Omental fat pad (tissue), 3 donors: ENCODE measurements at regions not wholly inside any gene's neighbourhood (a gene's known extent, or its start where the extent isn't known, plus 50 kb on each side); places are given as distances from the start of the nearest gene placed in this dataset.
"Not testable (repeated sequence)": the region's sequence is repeated elsewhere in the genome, so short reads cannot be mapped to it uniquely, and the experiment has no call there.

ENCODE experiments used
- ATAC-seq: fragments of 150-250 bp; one replicate; pipeline ENCODE4 v1.9.1; 2016; ENCODE audit warnings: mild to moderate bottlenecking, moderate library complexity; ENCODE audit not compliant: low FRiP score
- DNase-seq: peaks from one replicate; pipeline ENCODE4 v3.0.0-alpha.2; 2019; ENCODE audit warnings: low spot score
- TF ChIP-seq, protein P1 (sequence below), 3 donors: fragments of 450-650 bp; IDR thresholded peaks; one replicate each; pipeline ENCODE4 v1.5.1; 2016 to 2017; ENCODE audit warnings: antibody characterized with exemption in 3 of 3, mild to moderate bottlenecking in 3 of 3, moderate library complexity in 2 of 3

DNA sequence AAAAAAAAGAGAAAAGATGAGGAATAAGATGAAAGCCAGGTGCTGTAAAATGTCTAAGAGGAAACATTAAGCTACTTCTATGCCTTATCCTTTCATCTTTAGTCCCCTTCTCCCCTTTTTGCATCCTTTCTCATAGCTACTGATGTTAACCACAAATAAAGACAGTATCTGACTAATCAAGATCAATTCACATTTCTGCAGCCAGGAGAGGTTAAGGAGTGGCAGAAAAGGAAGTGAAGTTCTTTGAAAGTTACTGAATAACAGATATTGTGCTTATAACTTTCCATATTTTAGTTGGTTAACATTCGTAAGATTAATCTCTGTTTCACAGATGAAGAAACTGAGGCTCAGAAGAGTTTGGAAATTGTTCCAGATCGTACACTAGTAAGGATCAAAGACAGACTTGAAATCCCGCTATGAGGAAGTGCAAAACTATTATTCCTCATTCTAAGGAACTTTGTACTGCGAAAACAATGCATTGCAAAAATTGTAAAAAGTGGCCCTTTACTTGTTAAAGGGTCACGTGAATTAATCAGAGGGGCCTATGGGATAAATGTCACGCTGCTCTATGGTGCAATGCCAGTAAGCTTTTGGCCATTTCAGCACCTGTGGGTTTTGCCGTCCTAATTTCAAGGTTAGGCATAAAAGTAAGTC lies 117.7 kb upstream of the GRM7 start:
- TF ChIP-seq, protein P1, sequence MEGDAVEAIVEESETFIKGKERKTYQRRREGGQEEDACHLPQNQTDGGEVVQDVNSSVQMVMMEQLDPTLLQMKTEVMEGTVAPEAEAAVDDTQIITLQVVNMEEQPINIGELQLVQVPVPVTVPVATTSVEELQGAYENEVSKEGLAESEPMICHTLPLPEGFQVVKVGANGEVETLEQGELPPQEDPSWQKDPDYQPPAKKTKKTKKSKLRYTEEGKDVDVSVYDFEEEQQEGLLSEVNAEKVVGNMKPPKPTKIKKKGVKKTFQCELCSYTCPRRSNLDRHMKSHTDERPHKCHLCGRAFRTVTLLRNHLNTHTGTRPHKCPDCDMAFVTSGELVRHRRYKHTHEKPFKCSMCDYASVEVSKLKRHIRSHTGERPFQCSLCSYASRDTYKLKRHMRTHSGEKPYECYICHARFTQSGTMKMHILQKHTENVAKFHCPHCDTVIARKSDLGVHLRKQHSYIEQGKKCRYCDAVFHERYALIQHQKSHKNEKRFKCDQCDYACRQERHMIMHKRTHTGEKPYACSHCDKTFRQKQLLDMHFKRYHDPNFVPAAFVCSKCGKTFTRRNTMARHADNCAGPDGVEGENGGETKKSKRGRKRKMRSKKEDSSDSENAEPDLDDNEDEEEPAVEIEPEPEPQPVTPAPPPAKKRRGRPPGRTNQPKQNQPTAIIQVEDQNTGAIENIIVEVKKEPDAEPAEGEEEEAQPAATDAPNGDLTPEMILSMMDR (IDR thresholded peaks at IDR 0.05), result no peak
- DNase-seq (no peak), ATAC-seq (no peak)

DNA sequence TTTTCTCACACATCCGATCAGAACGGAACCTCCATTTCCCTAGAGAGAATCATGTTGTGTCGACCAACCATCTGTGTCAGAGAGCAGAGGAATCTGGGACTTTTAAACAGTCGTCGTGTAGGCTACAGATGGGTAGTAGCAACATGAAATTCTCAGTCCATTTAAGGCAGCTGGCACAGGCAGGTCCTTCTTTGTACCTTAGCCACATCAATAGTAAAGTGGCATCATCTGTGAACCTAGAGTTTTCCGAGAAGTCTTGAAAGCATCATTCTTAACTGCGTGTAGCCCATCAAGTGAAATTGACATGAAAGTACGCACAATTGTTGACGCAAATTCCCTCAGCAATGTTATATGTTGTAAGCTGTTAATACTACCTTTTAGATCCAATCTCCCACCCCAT lies 114.5 kb upstream of the GRM7 start:
- ATAC-seq (no peak), DNase-seq (no peak)
- TF ChIP-seq, protein P1 (IDR thresholded peaks at IDR 0.05), result no peak

GRCh38 chr3:6747017-6747416 lies 113.9 kb upstream of the GRM7 start:
- DNase-seq (no peak), ATAC-seq (no peak)
- TF ChIP-seq, protein P1 (IDR thresholded peaks at IDR 0.05), result no peak

DNA sequence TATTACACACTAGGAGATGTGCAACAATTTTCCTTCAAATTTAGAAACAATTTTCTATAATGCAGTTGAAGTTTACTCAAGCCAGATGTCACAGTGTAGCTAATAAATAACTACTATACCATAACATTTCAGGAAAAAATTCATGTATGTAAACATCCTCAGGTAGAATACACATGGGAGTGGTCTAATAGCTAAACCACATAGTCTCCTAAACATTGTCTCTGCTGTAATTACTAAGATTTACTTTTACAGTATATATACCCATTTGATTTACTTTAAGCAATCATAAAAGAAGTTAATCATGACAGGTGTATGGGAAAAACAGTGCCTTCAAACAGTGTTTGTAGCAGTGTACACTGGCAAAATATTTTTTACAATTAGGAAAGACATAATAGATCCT lies 110.1 kb upstream of the GRM7 start:
- TF ChIP-seq, protein P1 (IDR thresholded peaks at IDR 0.05), result no peak
- no peak for ATAC-seq
- no peak for DNase-seq

- DNase-seq (no peak), ATAC-seq (no peak)
- TF ChIP-seq, protein P1 (IDR thresholded peaks at IDR 0.05), result no peak
Observed at GRCh38 chr3:6753536-6753935, 107.4 kb upstream of the GRM7 start.

DNA sequence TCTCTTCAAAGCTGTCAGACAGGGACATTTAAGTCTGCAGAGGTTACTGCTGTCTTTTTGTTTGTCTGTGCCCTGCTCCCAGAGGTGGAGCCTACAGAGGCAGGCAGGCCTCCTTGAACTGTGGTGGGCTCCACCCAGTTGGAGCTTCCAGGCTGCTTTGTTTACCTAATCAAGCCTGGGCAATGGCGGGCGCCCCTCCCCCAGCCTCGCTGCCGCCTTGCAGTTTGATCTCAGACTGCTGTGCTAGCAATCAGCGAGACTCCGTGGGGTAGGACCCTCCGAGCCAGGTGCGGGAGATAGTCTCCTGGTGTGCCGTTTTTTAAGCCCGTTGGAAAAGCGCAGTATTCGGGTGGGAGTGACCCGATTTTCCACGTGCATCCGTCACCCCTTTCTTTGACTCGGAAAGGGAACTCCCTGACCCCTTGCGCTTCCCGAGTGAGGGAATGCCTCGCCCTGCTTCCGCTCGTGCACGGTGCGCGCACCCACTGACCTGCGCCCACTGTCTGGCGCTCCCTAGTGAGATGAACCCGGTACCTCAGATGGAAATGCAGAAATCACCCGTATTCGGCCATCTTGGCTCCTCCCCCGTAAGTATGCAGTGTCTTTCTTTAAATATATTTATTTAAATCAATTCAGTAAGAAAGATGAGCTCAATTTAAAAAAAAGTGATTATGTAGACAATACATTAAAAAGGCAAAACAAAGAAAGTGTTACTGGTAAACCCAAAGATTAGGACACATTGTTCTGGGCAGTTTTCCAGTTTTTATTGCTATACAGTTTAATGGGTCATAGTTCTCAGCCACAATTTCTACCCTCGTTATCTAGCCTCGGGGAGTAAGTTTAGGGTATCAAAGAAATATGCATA lies 91.2 kb upstream of the GRM7 start:
- not testable (repeated sequence) for DNase-seq, ATAC-seq

GRCh38 chr3:6770397-6770690 lies 90.6 kb upstream of the GRM7 start:
- DNase-seq, result no peak
- TF ChIP-seq, protein P1 (IDR thresholded peaks at IDR 0.05), result no peak
- ATAC-seq, result no peak
